ENCODE measurements at regions not wholly inside any gene's neighbourhood (a gene's known extent, or its start where the extent isn't known, plus 50 kb on each side); places are given as distances from the start of the nearest gene placed in this dataset.

DNA sequence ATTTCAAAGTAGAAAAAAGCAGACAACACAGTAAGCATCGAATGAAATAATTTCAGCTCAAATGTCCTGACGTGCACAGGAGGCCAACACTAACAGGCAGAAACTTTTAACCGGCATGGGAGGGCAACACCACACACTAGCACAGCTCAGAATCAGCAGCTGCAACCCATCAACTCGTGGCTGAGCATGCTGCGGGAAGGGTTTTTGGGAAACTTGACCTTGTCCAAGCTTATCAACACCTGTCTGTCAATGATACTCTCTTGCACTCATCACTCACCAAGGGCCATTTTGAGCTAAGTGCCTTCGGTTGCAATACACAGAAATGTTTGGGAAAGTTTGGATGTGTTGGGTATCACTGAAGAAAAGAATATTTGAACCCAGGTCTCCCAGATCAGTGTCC is 483.7 kb downstream of the TSHZ3 start:
- Histone ChIP-seq H2AFZ (ENCODE audit: low read length) (no peak overlapping the region), H3K23ac (ENCODE audit: insufficient read length, low read depth, low read length) (no peak overlapping the region)

More for the DNA sequence above, 483.7 kb downstream of the TSHZ3 start:
- Histone ChIP-seq H3K9ac (ENCODE audit: extremely low read depth, insufficient read length, low read length) (no peak overlapping the region), H3K27ac (ENCODE audit: insufficient read length, low read depth, low read length) (no peak overlapping the region), H2BK5ac (ENCODE audit: insufficient read length, low read length) (no peak overlapping the region), H3K56ac (ENCODE audit: insufficient read length, low read depth, low read length) (no peak overlapping the region), H2BK20ac (ENCODE audit: low read depth, low read length, poor library complexity, severe bottlenecking) (no peak overlapping the region), H3K4ac (ENCODE audit: low read depth, low read length) (no peak overlapping the region), H4K91ac (ENCODE audit: insufficient read length, low read depth, low read length) (no peak overlapping the region), H3K23me2 (ENCODE audit: insufficient read length, low read depth, low read length, poor library complexity, severe bottlenecking) (no peaks in the 10 kb centered on the region), H4K5ac (ENCODE audit: insufficient read length, low read depth, low read length) (no peak overlapping the region), H2BK120ac (ENCODE audit: low read depth, low read length, poor library complexity, severe bottlenecking) (no peak overlapping the region), H3K14ac (ENCODE audit: insufficient read depth, low read length) (no peak overlapping the region), H3K9me3 (ENCODE audit: control insufficient read depth, low read depth, low read length) (no peaks in the 10 kb centered on the region), H2BK15ac (ENCODE audit: low read depth, low read length) (no peak overlapping the region), H2AK5ac (ENCODE audit: insufficient read length, low read length) (no peak overlapping the region), H3K4me1 (ENCODE audit: insufficient read depth, low read length) (no peaks in the 10 kb centered on the region), H4K20me1 (ENCODE audit: control insufficient read depth, insufficient read depth, insufficient read length) (no peaks in the 10 kb centered on the region), H3K4me2 (ENCODE audit: insufficient read depth, insufficient read length, low read length) (no peak overlapping the region), H3T11ph (ENCODE audit: low read length) (no peak overlapping the region), H2BK12ac (ENCODE audit: insufficient read length, low read depth, low read length) (no peak overlapping the region), H4K8ac (replicated peaks; ENCODE audit: insufficient read length, low read depth, low read length) (no peak overlapping the region), H3K79me1 (ENCODE audit: insufficient read depth, low read depth, low read length, poor library complexity, severe bottlenecking) (no peaks in the 10 kb centered on the region), H3K27me3 (ENCODE audit: insufficient read depth, low read length) (no peaks in the 10 kb centered on the region), H3K18ac (ENCODE audit: insufficient read length, low read depth, low read length) (no peak overlapping the region), H3K79me2 (ENCODE audit: insufficient read depth, low read length) (no peaks in the 10 kb centered on the region)
- WGBS (ENCODE audit: extremely low coverage, insufficient read length, low lambda C conversion rate), result no CpG with 5 or more reads among the region's 6 CpGs
- H3K27me3 Mint-ChIP-seq (ENCODE audit: low read depth), result peaks cover 3% of the 10 kb centered on the region; the same call in 1 of the 2 replicates
- H3K36me3 Mint-ChIP-seq (ENCODE audit: insufficient read depth in 1 of 3, low read depth in 3 of 3), result no peaks in the 10 kb centered on the region; a peak in 1 of 7 replicates
- H3K4me1 Mint-ChIP-seq, result no peaks in the 10 kb centered on the region
- no peak overlapping the region for H3K4me3 Mint-ChIP-seq
- DNase-seq, result no peak
- H3K27ac Mint-ChIP-seq, result no peak overlapping the region
- TF ChIP-seq, protein P1, sequence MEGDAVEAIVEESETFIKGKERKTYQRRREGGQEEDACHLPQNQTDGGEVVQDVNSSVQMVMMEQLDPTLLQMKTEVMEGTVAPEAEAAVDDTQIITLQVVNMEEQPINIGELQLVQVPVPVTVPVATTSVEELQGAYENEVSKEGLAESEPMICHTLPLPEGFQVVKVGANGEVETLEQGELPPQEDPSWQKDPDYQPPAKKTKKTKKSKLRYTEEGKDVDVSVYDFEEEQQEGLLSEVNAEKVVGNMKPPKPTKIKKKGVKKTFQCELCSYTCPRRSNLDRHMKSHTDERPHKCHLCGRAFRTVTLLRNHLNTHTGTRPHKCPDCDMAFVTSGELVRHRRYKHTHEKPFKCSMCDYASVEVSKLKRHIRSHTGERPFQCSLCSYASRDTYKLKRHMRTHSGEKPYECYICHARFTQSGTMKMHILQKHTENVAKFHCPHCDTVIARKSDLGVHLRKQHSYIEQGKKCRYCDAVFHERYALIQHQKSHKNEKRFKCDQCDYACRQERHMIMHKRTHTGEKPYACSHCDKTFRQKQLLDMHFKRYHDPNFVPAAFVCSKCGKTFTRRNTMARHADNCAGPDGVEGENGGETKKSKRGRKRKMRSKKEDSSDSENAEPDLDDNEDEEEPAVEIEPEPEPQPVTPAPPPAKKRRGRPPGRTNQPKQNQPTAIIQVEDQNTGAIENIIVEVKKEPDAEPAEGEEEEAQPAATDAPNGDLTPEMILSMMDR (conservative IDR thresholded peaks at IDR 0.05), result no peak
- peaks cover 0 to 12% of the 10 kb centered on the region in 2 experiments; a peak in 3 of 5 replicates for H3K9me3 Mint-ChIP-seq

Data from H9 (cell line).